IPS-18c (cell line): ENCODE measurements at regions not wholly inside any gene's neighbourhood (a gene's known extent, or its start where the extent isn't known, plus 50 kb on each side); places are given as distances from the start of the nearest gene placed in this dataset.
"Not testable (repeated sequence)": the region's sequence is repeated elsewhere in the genome, so short reads cannot be mapped to it uniquely, and the experiment has no call there.

Source experiments
- H3K4me3 ChIP-seq: 2 replicates; pipeline ENCODE4 v1.7.0; 2013; ENCODE audit warnings: low read depth, mild to moderate bottlenecking, low read length, moderate library complexity; ENCODE audit not compliant: insufficient read depth
- H3K9me3 ChIP-seq: one replicate; pipeline ENCODE4 v1.6.1; 2013; ENCODE audit warnings: mild to moderate bottlenecking, low read length, moderate library complexity; ENCODE audit not compliant: control insufficient read depth, insufficient read depth

DNA sequence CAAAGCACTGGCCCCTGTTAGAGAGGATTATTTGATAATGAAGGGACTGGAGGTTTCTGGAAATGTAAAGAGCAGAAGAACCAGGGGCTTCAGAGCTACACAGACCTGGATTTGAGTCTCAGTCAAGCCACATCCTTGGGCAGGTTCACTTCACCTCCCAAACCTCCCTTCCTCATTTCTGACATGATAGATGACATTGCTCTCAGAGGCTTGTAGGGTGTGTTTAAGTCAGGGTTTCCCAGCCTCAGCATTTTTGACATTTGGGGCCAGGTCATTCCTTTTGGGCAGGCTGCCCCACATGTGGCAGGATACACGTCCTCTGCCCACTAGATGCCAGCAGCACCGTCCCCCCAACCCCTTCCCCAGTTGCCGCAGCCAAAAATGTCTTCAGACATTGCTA is 474.6 kb downstream of the MATN1 start:
- no peak overlapping the region for H3K4me3 ChIP-seq
- H3K9me3 ChIP-seq = no peaks in the 10 kb centered on the region

DNA sequence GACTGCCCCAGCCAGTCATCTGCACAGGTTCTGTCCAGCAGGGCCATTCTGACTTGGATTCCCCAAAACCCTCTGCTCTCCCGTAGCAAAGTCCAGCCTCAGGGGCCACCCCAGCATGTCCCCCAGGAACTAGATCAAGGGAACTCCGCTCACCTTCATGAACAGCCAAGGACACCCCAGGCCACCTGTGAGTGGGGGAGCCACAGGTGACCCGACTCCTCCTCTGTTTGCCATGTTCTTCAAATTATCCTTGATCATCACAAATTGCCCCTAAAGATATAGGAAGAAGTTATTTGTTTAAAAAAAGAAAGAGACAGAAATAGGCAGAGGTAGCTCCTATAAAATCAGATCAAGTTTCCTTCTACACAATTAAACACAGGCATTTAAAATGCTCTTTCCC is 475.0 kb downstream of the MATN1 start:
- Histone ChIP-seq H3K4me3 (no peak overlapping the region), H3K9me3 (no peaks in the 10 kb centered on the region)

DNA sequence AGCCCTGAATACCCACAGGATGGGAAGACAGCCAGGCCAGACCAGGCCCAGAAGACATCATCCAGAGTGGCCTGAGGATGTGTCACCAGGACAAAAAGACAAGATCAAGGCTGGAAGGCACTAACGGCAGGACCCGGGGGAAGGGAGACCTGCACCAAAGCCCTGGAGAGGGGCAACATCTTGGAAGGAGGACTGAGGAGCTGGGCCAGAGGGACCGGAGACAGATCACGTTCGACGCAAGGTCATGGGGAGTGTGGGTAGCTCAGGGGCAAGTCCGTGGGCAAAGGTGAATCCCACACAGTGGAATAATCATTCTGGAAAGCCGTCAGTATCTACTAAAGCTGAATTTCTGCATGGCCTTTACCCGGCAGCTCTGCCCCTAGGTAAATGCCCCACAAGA is 478.6 kb downstream of the MATN1 start:
- Histone ChIP-seq H3K9me3 (no peaks in the 10 kb centered on the region), H3K4me3 (no peak overlapping the region)

GRCh38 chr1:30242722-30243457 is 480.5 kb downstream of the MATN1 start:
- H3K4me3 ChIP-seq = no peak overlapping the region
- no peaks in the 10 kb centered on the region for H3K9me3 ChIP-seq

DNA sequence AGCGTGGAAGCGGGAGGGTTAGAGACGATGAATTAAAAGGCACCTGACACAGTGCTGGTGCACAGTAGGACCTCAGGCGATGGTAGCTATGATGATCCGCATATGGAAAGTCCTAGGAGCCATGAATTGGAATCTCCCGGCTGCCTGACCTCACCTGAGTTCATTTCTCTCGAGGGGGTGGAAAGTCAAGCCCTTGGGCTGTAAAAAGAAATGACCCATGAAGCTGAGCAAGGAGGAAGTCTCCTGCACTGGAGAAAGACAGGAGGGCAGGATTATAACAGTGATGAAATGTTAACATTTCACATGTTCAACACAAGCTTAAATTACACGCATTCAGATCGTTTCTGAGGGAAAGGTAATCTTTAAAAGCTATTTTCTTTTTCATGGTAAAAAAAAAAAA is 481.2 kb downstream of the MATN1 start:
- no peaks in the 10 kb centered on the region for H3K9me3 ChIP-seq
- H3K4me3 ChIP-seq = no peak overlapping the region

- no peaks in the 10 kb centered on the region for H3K9me3 ChIP-seq
- no peak overlapping the region for H3K4me3 ChIP-seq
These were observed 481.7 kb downstream of the MATN1 start for GRCh38 chr1:30241681-30242080.

GRCh38 chr1:30234091-30234490 is 489.3 kb downstream of the MATN1 start:
- no peak overlapping the region for H3K4me3 ChIP-seq
- no peaks in the 10 kb centered on the region for H3K9me3 ChIP-seq

DNA sequence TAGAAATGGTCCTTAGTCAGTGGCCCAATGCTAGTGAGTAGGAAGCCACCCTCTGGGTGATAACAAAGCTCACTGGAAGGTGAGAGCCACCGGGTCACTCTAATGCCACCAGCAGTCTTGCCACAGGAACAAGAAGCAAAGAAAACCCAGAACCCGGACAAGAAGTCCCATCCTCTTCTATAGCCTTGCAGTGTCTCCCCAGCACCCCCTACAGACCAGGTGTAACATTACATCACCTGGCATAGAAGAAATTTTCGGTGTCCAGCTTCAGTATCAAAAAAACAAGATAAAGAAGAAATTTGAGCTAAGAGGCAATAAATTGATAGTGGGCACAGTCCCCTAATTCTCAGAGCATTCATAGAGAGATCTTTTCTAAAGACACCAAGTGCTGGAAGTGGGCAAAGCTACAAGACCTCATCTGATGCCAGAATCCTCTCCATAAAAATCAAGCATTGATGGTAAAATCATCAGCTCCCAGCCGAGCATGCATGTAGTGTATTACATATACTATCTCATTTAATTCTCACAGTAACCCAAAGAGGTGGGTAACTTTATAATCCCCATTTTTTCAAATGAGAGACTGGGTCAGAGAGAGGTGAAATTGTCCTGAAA is 491.0 kb downstream of the MATN1 start:
- Histone ChIP-seq H3K9me3 (no peaks in the 10 kb centered on the region), H3K4me3 (no peak overlapping the region)

DNA sequence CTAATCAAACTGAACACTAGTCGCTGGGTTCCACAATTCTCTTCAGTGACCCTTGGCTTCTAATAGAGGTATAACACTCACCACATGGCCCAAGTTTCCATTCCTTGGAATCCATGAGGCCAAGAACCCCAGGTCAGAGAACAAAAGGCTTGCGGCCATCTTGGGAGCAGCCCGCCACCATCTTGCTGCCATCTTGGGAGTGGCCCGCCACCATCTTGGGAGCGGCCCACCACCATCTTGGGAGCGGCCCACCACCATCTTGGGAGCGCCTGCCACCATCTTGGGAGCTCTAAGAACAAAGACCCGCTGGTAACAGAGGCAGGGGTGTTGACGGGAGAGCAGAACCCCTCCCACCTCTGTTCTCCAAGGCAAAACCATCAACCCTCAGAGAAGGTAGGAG is 493.4 kb downstream of the MATN1 start:
- H3K9me3 ChIP-seq = no peaks in the 10 kb centered on the region
- no peak overlapping the region for H3K4me3 ChIP-seq

DNA sequence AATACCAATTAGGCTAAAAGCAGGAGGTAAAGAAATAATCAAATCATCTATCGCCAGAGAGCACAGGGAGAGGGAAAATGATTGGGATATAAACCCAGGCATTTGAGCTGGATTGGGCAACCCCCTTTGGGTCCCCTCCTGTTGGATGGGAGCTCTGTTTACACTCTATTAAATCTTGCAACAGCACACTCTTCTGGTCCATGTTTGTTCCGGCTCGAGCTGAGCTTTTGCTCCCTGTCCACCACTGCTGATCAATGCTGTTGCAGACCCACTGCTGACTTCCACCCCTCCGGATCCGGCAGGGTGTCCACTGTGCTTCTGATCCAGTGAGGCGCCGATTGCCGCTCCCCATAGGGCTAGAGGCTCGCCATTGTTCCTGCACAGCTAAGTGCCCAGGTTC is 493.8 kb downstream of the MATN1 start:
- no peaks in the 10 kb centered on the region for H3K9me3 ChIP-seq
- H3K4me3 ChIP-seq = no peak overlapping the region

- Histone ChIP-seq H3K4me3 (no peak overlapping the region), H3K9me3 (no peaks in the 10 kb centered on the region)
These were observed 496.7 kb downstream of the MATN1 start for GRCh38 chr1:30226648-30227047.

- no peak overlapping the region for H3K4me3 ChIP-seq
- no peaks in the 10 kb centered on the region for H3K9me3 ChIP-seq
These were observed 498.0 kb downstream of the MATN1 start for GRCh38 chr1:30225357-30225756.

- Histone ChIP-seq H3K4me3 (no peak overlapping the region), H3K9me3 (no peaks in the 10 kb centered on the region)
These were observed 503.7 kb downstream of the MATN1 start for GRCh38 chr1:30219675-30220074.

GRCh38 chr1:30218438-30218837 is 504.9 kb downstream of the MATN1 start:
- Histone ChIP-seq H3K4me3 (no peak overlapping the region), H3K9me3 (no peaks in the 10 kb centered on the region)

DNA sequence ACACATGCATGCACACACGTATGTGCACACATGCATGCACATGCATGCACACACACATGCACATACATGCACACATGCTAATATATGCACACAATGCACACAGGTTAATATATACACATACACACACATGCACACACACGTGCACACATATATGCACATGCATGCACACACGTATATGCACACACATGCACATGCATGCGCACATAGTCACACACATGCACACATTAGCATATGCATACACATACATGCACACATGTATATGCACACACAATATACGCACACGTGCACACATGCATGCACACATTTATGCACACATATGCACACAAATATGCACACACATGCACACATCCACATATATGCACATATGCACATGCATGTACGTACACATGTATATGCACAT is 506.8 kb downstream of the MATN1 start:
- Histone ChIP-seq H3K9me3 (no peaks in the 10 kb centered on the region), H3K4me3 (no peak overlapping the region)

DNA sequence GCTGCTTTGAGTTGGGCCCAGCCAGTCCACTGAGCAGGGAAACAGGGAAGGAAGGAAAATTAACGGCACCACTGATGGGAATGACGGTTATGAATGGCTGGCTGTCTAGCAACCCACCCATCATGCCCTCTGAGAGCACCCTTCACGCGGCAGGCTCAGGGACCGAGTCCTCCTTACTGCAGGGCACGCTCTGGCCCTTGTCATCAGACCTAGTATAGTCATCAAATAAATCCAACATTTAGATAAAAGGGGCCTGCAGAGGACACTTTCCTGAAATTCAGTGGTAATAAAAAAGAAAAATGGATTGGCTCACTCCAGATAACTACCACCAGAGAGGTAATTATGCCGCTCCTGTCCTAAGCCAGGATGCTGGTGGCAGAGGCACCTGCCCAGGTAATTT is 509.4 kb downstream of the MATN1 start:
- no peak overlapping the region for H3K4me3 ChIP-seq
- H3K9me3 ChIP-seq = no peaks in the 10 kb centered on the region

GRCh38 chr1:30207962-30208361 is 515.4 kb downstream of the MATN1 start:
- not testable (repeated sequence) for H3K4me3 ChIP-seq, H3K9me3 ChIP-seq

DNA sequence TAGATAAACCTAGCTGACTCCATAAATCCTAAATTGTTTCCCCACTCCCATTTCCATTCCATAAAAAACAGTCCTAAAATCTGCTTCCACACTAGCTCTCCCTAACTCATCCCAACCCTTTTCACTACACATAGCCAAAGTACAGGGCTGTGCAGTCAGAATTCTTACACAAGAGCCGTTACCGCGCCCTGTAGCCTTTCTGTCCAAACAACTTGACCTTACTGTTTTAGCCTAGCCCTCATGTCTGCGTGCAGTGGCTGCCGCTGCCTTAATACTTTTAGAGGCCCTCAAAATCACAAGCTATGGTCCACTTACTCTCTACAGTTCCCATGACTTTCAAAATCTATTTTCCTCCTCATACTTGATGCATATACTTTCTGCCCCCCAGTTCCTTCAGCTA is 516.8 kb downstream of the MATN1 start:
- not testable (repeated sequence) for H3K9me3 ChIP-seq, H3K4me3 ChIP-seq

DNA sequence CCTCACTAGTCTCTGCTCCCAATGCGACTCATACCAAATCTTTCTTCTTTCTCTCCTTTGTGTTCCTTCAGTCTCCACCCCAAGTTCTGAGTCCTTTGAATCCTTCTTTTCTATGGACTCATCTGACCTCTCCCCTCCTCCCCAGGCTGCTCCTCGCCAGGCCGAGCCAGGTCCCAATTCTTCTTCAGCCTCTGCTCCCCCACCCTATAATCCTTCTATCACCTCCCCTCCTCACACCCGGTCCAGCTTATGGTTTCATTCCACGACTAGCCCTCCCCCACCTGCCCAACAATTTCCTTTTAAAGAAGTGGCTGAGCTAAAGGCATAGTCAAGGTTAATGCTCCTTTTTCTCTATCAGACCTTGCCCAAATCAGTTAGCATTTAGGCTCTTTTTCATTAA is 518.5 kb downstream of the MATN1 start:
- not testable (repeated sequence) for H3K9me3 ChIP-seq, H3K4me3 ChIP-seq
